IMR-90 (cell line): ENCODE measurements at regions not wholly inside any gene's neighbourhood (a gene's known extent, or its start where the extent isn't known, plus 50 kb on each side); places are given as distances from the start of the nearest gene placed in this dataset.

Source experiments
- ATAC-seq: fragments of 200-7000 bp; cut with Tn5 transposase; 2 replicates; pipeline ENCODE4 v1.9.1; 2020; ENCODE audit warnings: low read depth, mild to moderate bottlenecking, moderate library complexity
- BruUV-seq: library from RNA; stranded (reverse); fragments of 400-500 nt; replicated peaks from 2 replicates; lab custom pipeline; 2021; lab: Mats Ljungman, UMichigan
- CTCF ChIA-PET: fragments of 300-600 bp; formaldehyde crosslinking; extraction: SDS; loops from one replicate; lab custom pipeline; 2021; ENCODE audit warnings: antibody characterized with exemption; lab: Yijun Ruan, JAX
- POLR2A ChIA-PET: fragments of 300-600 bp; sonication (Branson Sonifier 250); formaldehyde crosslinking; loops from one replicate; lab custom pipeline; 2022; ENCODE audit warnings: antibody characterized with exemption; ENCODE audit not compliant: unreplicated experiment; lab: Charles Lee
- DNase-seq: peaks from one replicate; pipeline ENCODE4 v3.0.0; 2013
- H2AFZ ChIP-seq: replicated peaks from 2 replicates; pipeline ENCODE3; 2013; ENCODE audit warnings: low read length, mild to moderate bottlenecking; ENCODE audit not compliant: poor library complexity
- H2AK5ac ChIP-seq: 2 replicates; pipeline ENCODE4 v1.6.1; 2013; ENCODE audit warnings: low read depth, low read length, inconsistent platforms
- H2AK9ac ChIP-seq: replicated peaks from 2 replicates; pipeline ENCODE3; 2013; ENCODE audit warnings: mild to moderate bottlenecking, low read depth, low read length, moderate library complexity; ENCODE audit not compliant: poor library complexity
- H2BK120ac ChIP-seq: 2 replicates; pipeline ENCODE4 v1.6.1; 2013; ENCODE audit warnings: low read depth, low read length, inconsistent platforms
- H2BK15ac ChIP-seq: 3 replicates; pipeline ENCODE4 v1.6.1; 2013; ENCODE audit warnings: low read depth, low read length, inconsistent platforms
- H2BK20ac ChIP-seq: 2 replicates; pipeline ENCODE4 v1.6.1; 2013; ENCODE audit warnings: low read depth, mild to moderate bottlenecking, inconsistent platforms, low read length, moderate library complexity
- H2BK5ac ChIP-seq: 2 replicates; pipeline ENCODE4 v1.6.1; 2013; ENCODE audit warnings: mild to moderate bottlenecking, low read depth, low read length, inconsistent platforms; ENCODE audit not compliant: poor library complexity, severe bottlenecking
- H3K14ac ChIP-seq: replicated peaks from 2 replicates; pipeline ENCODE4 v1.6.1; 2013; ENCODE audit warnings: low read depth, low read length, inconsistent platforms
- H3K18ac ChIP-seq: 2 replicates; pipeline ENCODE4 v1.6.1; 2013; ENCODE audit warnings: low read depth, low read length, control low read depth
- H3K23ac ChIP-seq: 2 replicates; pipeline ENCODE4 v1.6.1; 2013; ENCODE audit warnings: low read depth, low read length, inconsistent platforms
- H3K27ac ChIP-seq: 2 replicates; pipeline ENCODE4 v1.5.1; 2013; ENCODE audit warnings: mild to moderate bottlenecking, control low read depth, low read length; ENCODE audit not compliant: insufficient read depth
- H3K27me3 ChIP-seq: 2 replicates; pipeline ENCODE4 v1.6.1; 2013; ENCODE audit warnings: low read length; ENCODE audit not compliant: control insufficient read depth, insufficient read depth
- H3K36me3 ChIP-seq: 2 replicates; pipeline ENCODE4 v1.6.1; 2013; ENCODE audit warnings: low read length, mixed read lengths; ENCODE audit not compliant: control insufficient read depth, insufficient read depth
- H3K4ac ChIP-seq: 2 replicates; pipeline ENCODE4 v1.6.1; 2013; ENCODE audit warnings: low read depth, low read length, inconsistent platforms
- H3K4me1 ChIP-seq: 2 replicates; pipeline ENCODE4 v1.6.1; 2013; ENCODE audit warnings: low read length, mixed read lengths; ENCODE audit not compliant: control insufficient read depth, insufficient read depth
- H3K4me2 ChIP-seq: 2 replicates; pipeline ENCODE4 v1.6.1; 2013; ENCODE audit warnings: low read depth, mild to moderate bottlenecking, control low read depth, low read length, moderate library complexity
- H3K4me3 ChIP-seq: 2 replicates; pipeline ENCODE4 v1.5.1; 2013; ENCODE audit warnings: low read depth, mild to moderate bottlenecking, control low read depth, low read length, moderate library complexity; ENCODE audit not compliant: insufficient read depth
- H3K56ac ChIP-seq: 2 replicates; pipeline ENCODE4 v1.6.1; 2013; ENCODE audit warnings: low read length, inconsistent platforms; ENCODE audit not compliant: insufficient read depth; ENCODE audit errors: extremely low read depth
- H3K79me1 ChIP-seq, 2 experiments: 2 replicates each; pipeline ENCODE4 v1.6.1; 2013; ENCODE audit warnings: low read length in 2 of 2, inconsistent platforms in 1 of 2, low read depth in 1 of 2
- H3K9ac ChIP-seq: 2 replicates; pipeline ENCODE4 v1.6.1; 2013; ENCODE audit warnings: low read depth, low read length, control low read depth
- H3K9me1 ChIP-seq: 2 replicates; pipeline ENCODE4 v1.6.1; 2013; ENCODE audit warnings: low read length, inconsistent platforms; ENCODE audit not compliant: insufficient read depth
- H3K9me3 ChIP-seq: 2 replicates; pipeline ENCODE4 v1.6.1; 2013; ENCODE audit warnings: low read length; ENCODE audit not compliant: control insufficient read depth, insufficient read depth
- H4K20me1 ChIP-seq: 2 replicates; pipeline ENCODE4 v1.6.1; 2013; ENCODE audit warnings: low read length, inconsistent platforms; ENCODE audit not compliant: insufficient read depth
- H4K5ac ChIP-seq: 2 replicates; pipeline ENCODE4 v1.6.1; 2013; ENCODE audit warnings: mild to moderate bottlenecking, low read depth, low read length, control low read depth
- H4K8ac ChIP-seq, 2 experiments: 2 replicates each; pipeline ENCODE4 v1.6.1; 2013; ENCODE audit warnings: low read depth in 2 of 2, low read length in 2 of 2, control low read depth in 1 of 2, inconsistent platforms in 1 of 2
- H4K91ac ChIP-seq: 2 replicates; pipeline ENCODE4 v1.6.1; 2013; ENCODE audit warnings: low read depth, low read length, inconsistent platforms; ENCODE audit not compliant: insufficient read depth
- BHLHE40 ChIP-seq: fragments of 150-350 bp; IDR thresholded peaks from 2 replicates; pipeline ENCODE4 v1.6.1; 2016; ENCODE audit warnings: mild to moderate bottlenecking, low read depth, low read length
- CEBPB ChIP-seq: IDR thresholded peaks from 2 replicates; pipeline ENCODE4 v1.6.1; 2012; ENCODE audit warnings: low read depth, low read length, improper control_type of control experiment
- CHD1 ChIP-seq: IDR thresholded peaks from 2 replicates; pipeline ENCODE4 v1.6.1; 2012; ENCODE audit warnings: low read depth, low read length, improper control_type of control experiment
- FOS ChIP-seq: fragments of 150-350 bp; IDR thresholded peaks from 2 replicates; pipeline ENCODE4 v1.6.1; 2016; ENCODE audit warnings: low read depth, low read length
- NFE2L2 ChIP-seq: fragments of 150-350 bp; IDR thresholded peaks from 2 replicates; pipeline ENCODE4 v1.6.1; 2016; ENCODE audit warnings: low read depth, mild to moderate bottlenecking, low read length
- RAD21 ChIP-seq: IDR thresholded peaks from 2 replicates; pipeline ENCODE4 v1.6.1; 2012; ENCODE audit warnings: low read length, improper control_type of control experiment
- dilution Hi-C: fragments of 300-500 bp; cut with HindIII; formaldehyde crosslinking; loops from one replicate; pipeline ENCODE4 v1.14.3; 2018; ENCODE audit warnings: low sequenced_read_pairs; ENCODE audit not compliant: unreplicated experiment
- in situ Hi-C: fragments of 300-500 bp; cut with MboI; formaldehyde crosslinking; loops from 3 replicates; pipeline ENCODE4 v1.14.3; 2019; ENCODE audit warnings: low sequenced_read_pairs, inconsistent platforms, mixed read lengths
- intact Hi-C: fragments of 100-400 bp; cut with micrococcal nuclease; formaldehyde crosslinking; loops from 2 replicates; pipeline ENCODE4 v1.10.0; 2022

DNA sequence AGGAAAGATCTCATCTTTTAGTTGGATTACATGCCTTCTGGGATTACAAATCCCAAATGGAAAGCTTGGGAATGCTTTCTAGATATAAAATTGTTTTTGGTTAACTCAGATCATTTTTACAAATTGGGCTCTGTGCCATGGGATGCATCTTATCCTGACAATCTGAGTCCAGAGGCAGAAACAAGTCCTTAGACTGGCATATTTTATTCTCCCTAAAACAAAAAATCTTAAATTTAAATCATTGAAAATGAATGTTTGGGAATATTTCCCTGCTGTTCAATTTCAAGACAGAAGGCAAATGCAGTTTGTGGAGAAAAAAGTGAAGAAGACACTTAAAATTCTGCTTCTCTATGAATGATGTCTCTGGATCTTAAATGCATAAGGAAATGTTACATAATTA, 456.6 kb upstream of the GOT2 start:
- H3K9ac ChIP-seq = no peak overlapping the region
- no peak overlapping the region for H3K4me3 ChIP-seq
- no peak for ATAC-seq
- no peak overlapping the region for H4K91ac ChIP-seq
- H3K79me1 ChIP-seq = no peaks in the 10 kb centered on the region
- H2AK9ac ChIP-seq = no peak overlapping the region
- no peaks in the 10 kb centered on the region for H3K36me3 ChIP-seq
- H3K9me1 ChIP-seq = no peaks in the 10 kb centered on the region
- BruUV-seq = no TSS peak
- intact Hi-C loops = loop anchor here (10.0 kb wide), 1 partner anchor 1014 kb away; no protein-coding TSS in a partner anchor
- no peak overlapping the region for H3K14ac ChIP-seq
- H2BK15ac ChIP-seq = no peak overlapping the region
- H3K4me1 ChIP-seq = no peaks in the 10 kb centered on the region
- ChIA-PET CTCF (interaction anchor here (0.7 kb wide), 1 partner anchor 290 kb away, joined by 3 read pairs; no protein-coding TSS in a partner anchor), POLR2A (no interaction called here)
- TF ChIP-seq RAD21 (no peak), NFE2L2 (no peak), FOS (no peak), BHLHE40 (no peak), CEBPB (no peak), CHD1 (no peak)
- no peaks in the 10 kb centered on the region for H3K27me3 ChIP-seq
- H3K4ac ChIP-seq = no peak overlapping the region
- H3K56ac ChIP-seq = no peak overlapping the region
- H2BK120ac ChIP-seq = no peak overlapping the region
- no peak overlapping the region for H2AK5ac ChIP-seq
- no peak overlapping the region for H4K8ac ChIP-seq
- H3K9me3 ChIP-seq = 0 out of 2 replicates have a peak, but pooled peaks cover 3% of the 10 kb centered on the region
- H4K20me1 ChIP-seq = no peaks in the 10 kb centered on the region
- H3K27ac ChIP-seq = no peak overlapping the region
- in situ Hi-C loops = no loop called here
- dilution Hi-C loops = no loop called here
- H2BK20ac ChIP-seq = no peak overlapping the region
- no peak for DNase-seq
- H2AFZ ChIP-seq = no peak overlapping the region
- no peak overlapping the region for H2BK5ac ChIP-seq
- H3K18ac ChIP-seq = no peak overlapping the region
- no peak overlapping the region for H4K5ac ChIP-seq
- H3K23ac ChIP-seq = no peak overlapping the region
- no peak overlapping the region for H3K4me2 ChIP-seq
